PC-9 (cell line): ENCODE measurements at regions not wholly inside any gene's neighbourhood (a gene's known extent, or its start where the extent isn't known, plus 50 kb on each side); places are given as distances from the start of the nearest gene placed in this dataset.

ENCODE experiments used
- CTCF ChIP-seq: fragments of 200-600 bp; sonication (generic); conservative IDR thresholded peaks from 2 replicates; pipeline ENCODE4 v1.6.1; 2017; ENCODE audit warnings: mixed run types, antibody characterized with exemption, mild to moderate bottlenecking, moderate library complexity
- EZH2 ChIP-seq: fragments of 200-600 bp; sonication (generic); IDR thresholded peaks from 2 replicates; pipeline ENCODE4 v1.8.0; 2017; ENCODE audit warnings: antibody characterized with exemption, low read depth

GRCh38 chr5:25160891-25161290, 516.1 kb upstream of the CDH10 start:
- TF ChIP-seq EZH2 (no peak), CTCF (no peak)
